ENCODE measurements at regions not wholly inside any gene's neighbourhood (a gene's known extent, or its start where the extent isn't known, plus 50 kb on each side); places are given as distances from the start of the nearest gene placed in this dataset.

DNA sequence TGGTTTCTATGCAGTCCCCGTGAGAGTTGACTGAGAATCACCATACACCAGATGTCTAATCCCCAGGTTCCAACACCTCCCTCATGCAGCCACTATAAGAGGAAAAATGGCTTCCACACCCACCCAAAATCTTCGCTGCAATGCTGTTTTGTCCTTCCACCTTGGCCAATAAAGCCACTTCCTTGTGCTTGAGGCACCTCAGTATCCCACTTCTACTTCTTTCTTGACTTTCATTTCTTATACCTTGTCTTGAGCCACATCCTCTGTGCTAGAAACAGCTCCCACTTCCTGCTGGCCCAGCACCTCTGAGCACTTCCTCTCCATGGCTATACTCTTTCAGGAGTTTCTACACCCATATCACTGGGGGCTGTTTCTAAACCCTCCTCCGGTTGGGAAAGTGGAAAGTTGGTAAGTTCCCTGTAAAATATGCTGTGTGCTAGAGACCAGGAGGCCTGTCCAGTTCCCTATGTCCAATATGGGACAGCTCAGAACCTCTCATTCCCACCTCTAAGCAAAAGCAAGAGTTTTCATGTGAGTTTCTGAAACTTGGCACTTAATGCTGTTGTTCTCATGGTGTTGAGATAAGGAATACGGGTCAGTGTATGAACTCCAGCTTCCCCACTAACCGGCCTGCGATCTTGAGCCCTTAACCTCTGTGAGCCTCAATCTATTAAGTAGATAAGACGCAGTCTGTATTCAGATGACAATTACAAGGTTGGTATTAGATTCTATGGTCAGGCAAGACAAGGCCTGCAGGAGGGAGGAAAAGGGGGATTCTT lies 209.1 kb upstream of the ID2 start:
- DNase-seq = no peak

DNA sequence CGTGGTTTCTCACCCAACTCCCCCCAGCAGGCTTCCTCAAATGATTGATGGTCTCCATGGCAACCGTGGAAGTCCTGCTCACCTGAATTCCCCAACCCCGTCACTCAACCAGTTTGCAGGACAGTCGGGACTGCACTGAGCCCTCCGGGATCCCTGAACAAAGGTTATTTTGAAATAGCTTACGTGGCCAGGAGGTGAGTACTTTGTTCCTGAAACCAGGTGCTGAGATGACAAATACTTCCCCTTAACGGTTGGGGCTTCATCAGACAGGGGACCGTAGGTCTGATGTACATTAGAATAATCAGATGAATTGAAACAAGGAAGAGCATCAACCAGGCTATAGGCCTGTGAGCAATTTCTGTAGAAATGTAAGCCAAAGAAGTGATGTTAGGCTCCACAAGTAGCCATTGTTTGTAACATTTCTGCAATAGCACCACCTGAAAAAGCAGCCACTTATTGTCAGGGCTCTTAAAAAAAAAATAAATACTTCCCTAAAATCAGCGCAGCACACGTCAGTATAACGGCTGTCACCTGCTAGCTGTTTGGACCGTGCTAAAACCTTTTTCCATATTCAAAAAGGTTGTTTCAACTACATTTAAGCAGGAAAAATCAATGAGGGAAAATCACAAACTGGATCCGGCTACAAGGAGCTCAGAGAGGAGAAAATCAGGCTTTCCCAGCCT lies 206.4 kb upstream of the ID2 start:
- DNase-seq = no peak

DNA sequence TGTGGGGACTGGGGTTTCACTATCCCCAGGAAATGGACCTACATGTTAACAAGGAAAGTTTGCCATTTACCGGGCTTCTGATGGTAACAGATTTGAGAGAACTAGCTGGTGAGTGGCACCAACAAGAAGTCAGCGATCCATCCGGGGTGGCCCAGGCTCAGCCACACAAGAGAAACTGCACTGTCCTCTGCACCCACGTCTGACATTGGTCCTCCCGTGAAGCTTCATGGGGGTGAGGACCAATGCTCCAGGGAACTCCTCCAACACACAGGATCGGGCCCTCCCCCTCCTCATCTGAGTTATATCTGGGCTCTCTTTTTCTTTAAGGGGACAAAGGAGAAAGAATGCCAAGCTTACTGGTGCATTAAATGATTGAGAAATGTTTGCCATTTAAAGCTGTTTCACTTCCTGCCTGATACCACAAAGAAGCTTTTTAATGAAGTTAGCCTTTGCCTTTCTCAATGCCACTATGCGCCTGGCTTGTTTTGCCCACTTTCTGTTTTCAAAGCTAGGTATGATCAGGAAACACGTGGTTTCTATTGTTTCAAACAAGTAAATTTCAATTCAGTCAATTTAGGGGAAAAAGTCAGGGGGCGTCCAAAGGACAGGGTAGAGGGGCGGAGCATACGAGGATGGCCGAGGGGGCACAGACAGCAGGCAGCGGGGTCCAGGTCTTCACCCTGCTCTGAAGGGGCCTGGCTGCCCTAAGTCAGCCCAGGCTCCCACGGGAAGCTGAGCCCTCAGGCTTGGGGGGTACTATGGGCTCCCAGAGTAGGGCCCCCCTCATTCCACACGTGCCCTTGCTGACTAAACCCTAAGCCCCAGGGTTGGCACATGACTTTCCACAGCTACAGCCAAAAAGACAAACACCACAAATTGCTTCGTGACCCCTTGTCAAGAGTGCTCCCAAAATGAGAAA lies 204.0 kb upstream of the ID2 start:
- no peak for DNase-seq

DNA sequence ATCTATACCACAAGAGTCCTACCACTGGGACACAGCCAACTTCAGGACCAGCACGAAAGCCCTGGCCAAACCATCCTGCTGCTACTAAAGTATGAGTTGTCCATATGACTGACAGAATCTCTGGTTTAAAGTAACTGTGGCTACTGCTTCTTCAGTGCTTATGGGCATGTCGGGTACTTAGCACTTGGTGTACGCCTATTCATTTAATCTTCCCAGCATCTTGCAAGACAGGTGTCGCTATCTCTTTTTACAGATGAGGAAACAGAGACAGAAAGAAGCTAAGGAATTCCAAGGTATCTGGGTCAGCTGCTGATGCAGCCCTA lies 203.4 kb upstream of the ID2 start:
- DNase-seq = no peak

DNA sequence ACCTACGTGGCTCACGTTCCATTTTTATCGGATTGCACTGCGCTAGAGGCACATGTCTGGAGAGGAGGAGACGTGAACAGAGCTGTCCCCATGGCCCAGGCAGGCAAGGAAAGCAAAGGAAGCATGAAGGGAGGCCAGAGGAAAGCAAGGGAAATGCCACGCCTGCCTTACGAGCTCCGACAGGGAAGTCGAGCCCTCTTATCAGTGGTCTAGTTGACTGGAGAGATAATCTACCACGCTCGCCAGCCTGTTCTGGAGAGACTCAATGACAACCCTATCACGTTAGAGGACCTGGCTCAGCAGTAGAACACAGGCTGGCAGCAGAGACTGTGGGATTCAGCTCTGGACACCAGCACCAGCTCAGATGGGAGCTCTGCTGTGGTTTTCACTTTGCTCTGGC lies 202.6 kb upstream of the ID2 start:
- DNase-seq = no peak

DNA sequence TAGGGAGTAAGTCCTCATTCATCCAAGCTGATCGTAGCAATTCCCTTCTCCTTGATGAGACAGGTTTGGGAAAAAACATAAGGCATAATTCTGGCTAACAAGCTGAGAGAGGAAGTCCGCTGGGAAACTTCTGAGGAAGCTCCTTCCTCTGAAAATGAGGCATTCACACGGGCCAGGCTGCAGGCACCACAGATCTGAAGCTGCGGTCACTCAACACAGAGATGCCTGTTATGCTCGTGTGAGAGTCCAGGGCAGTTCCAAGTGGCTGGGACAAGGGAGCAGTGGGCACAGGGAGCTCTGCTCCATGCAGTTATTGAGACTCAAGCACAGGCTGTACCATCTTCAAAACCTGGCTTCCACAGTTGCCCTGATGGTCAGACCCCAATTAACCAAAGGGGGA lies 200.9 kb upstream of the ID2 start:
- DNase-seq = no peak

DNA sequence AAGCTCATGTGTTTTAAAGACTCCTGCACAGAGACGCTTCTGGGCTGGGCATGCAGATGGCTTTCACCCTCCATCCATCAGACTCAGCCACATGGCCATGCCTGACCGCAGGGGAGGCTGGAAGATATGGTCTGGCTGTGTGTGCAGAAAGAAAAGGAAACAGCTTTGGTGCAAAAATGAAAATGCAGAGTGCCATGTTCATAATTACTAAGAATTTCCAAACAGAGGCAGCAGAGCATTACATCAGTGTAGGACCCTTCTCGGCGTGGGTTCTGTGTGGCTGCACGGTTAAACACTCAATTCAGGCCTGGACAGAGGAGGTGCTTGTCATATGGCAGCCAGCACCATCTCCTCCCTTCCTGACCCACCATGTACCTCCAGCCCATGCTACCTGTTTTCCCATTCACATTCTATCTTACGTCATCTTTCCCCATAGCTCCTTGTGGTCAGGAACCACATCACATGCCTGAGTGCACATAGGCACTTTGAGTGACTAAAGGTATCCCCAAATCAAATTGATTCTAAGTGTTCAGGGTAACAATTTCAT lies 200.3 kb upstream of the ID2 start:
- no peak for DNase-seq

DNA sequence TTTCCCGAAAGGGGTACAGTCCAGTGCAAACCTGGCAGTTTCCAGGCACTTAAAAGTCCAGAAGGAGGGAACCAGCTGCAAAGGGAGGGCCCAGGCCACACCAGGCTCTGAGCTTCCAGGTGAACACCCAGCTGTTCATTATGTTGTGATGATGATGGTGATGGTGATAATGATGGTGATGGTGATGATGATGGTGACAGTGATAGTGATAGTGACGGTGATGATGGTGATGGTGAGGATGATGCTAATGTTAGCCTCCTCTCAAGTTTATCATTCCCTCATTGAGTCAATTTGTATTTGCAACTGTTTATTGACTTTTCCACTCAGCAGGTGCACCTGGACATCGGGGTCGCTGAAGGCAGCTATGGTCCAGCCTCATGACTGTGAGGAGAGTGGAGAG lies 199.4 kb upstream of the ID2 start:
- DNase-seq = no peak

DNA sequence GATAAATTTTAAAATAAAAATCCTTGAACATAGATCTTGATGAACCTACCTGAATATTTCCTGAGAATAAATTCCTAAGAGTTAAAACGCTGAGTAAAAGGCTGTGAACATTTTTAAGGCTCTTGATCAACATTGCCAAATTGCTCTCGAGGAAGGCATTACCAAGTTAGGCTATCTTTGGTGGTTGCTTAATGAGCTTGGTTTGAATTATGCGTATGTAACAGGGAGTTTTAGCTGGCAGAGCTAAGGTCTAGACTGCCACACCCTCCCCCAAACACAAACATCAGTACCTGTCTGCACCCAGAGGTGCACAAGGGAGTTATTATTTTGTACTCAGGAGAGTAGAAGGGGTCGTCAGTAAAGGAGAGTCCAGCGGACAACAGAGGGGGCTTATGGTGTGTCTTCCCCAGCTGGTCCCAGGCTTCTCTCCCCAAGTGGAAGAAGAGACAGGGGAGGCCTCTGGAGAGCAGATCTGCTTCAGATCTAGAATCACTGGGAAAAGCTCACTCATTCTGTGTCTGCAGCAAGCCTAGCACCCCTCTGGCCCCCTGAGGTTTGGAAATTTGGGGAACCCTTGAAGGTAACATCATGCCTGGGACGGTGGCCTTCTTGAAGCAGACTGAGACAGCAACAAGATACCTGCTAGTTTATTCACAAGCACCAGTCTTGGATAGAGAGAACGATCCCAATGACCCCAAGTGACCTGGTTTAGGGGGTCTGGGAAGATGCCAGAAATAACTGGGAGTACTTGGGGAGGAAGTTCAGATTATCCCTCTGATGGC lies 197.2 kb upstream of the ID2 start:
- DNase-seq = no peak

DNA sequence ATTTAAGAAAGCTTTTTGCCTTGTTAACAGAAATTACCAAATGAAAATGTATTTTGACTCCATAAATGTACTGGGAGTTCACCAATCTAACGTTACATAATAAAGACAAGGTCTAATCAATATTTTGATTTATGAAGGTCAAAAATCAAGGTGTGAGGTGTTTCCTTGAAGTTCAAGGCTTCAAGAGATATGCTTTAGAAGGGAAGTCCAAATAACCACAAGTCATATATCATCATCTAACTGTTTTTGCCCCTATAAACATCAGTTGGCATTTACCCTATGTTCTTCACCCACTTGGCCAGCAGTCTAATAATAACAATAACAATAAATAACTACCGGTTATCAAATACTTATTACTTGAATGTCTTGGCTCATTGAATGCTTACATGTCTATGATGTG lies 196.1 kb upstream of the ID2 start:
- no peak for DNase-seq

DNA sequence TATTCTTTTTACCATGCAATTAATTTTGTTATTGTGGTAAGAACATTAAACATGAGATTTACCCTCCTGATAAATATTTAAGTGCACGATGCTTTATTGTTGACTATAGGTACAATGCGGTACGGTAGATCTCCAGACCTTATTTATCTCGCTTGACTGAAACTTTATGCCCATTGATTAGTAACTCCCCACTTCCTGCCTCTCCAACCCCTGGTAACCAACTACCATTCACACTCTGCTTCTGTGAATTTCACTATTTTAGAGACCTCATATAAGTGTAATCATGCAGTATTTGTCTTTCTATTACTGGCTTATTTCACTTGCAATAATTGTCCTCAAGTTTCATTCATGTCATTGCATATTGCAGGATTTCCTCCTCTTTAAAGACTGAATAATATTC lies 195.7 kb upstream of the ID2 start:
- no peak for DNase-seq

DNA sequence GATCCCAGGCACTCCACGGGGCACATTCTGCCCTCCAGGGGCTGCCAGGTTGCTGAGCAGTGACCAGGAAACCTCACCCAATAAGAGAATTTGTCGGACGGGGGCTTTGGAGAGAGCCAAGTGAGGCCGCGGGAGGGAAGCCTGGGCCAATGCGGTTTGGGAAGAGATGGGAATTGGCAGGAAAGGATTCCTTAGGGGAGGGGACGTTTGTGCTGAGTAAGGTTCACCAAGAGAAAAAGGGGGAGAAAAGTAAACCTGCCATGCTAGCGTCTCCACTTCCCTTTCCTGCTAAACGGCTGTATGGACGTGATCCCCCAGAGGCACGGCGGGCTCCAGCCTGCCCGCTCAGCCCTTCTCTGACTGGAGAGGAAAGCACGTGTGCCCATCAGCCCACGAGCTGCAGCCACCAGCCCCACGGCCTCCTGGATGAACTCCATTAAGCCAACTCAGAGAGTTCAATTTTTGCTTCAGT lies 194.4 kb upstream of the ID2 start:
- DNase-seq = no peak

DNA sequence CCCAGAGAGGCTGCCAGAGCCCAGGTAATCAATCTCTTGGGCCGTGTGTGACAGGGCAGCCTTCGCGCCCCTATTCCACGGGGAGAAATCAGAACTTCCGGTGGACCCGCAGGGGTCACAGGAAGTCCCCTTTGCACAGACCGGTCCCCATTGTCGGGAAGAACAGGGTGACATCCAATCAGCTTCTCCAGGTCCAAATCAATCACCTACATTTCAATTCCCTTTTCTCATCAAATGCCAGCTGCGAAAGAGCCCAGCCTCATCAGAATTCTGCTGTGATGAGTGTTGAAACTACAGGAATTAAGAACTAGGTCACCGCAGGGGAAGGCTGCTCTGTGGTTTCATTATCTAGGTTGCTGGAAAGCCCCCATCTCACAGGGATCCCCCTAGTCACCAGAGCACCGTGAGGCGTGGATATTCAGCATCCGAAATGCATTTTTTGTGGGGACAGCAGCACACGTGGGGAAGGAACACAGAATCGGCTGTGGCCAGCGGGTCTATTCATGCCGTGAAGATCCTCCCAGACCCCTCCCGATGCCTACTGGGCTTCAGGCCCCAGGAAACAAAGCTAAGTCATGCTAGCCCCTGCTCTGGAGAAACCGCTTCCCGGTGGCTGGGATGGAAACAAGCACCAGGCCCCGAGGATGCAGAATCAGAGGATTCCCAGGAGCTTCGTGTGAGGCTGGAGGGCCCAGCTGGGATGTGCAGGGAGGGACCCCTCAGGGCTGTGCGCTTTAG lies 193.7 kb upstream of the ID2 start:
- no peak for DNase-seq

DNA sequence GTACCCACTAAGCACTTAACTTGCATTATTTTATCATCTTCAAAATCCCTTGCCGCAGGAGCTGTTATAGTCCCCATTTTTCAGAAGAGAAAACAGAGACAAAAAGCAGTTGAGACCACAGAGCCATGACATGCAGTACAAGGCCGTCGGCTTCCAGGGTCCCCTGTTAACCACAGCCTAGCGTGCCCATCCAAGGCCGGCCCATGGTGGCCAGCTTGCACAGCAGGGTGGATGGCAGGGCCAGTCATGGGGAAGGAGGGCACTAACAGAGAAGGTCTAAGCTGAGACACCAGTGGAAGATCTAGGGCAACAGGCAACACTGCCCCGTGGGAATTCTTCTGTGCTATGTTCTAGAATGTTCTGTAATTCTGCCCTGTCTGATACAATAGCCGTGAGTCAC lies 192.6 kb upstream of the ID2 start:
- DNase-seq = no peak

DNA sequence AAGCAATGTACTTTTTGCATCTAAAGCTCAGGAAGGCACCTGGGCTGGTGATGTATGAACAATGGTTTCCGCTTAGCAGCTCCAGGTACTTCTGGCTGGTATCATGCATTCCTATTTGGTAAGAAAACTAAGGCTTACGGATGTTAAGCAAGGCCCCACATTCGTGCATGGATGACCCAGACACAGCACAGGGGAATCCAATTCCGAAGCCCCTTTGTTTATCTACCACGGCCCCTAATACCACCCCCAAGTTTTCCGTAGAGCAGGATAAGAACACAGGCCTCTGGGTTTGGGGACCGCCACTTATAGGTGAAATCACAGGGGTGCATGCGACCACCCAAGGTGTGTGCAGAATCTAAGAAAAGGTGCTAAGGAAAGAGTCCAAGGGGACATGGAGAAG lies 192.1 kb upstream of the ID2 start:
- no peak for DNase-seq

DNA sequence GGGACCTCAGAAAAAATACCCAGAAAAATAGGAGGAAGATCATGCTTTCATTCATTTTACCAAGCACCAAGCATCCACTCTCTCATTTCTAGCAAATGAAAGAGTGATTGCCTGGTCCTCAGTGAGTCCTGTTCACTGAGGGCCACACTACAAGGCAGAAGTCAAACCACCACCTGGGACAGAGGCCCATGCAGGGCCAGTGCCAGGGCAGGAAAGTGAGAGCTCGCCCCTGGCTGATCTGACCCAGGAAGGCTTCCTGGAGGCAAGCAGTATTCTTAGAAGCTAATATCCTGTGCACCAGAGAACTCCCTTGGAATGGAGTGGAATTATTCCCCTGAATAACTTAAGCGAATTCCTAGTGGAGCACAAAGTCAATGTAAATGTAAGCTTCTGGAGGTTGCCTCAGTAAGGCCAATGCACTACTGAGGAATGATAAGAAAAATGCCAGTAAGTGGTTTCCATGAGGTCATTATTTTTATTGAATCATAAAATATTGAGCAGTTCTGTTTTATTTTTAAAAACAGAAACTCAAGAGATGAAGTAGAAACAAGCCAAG lies 191.6 kb upstream of the ID2 start:
- no peak for DNase-seq

DNA sequence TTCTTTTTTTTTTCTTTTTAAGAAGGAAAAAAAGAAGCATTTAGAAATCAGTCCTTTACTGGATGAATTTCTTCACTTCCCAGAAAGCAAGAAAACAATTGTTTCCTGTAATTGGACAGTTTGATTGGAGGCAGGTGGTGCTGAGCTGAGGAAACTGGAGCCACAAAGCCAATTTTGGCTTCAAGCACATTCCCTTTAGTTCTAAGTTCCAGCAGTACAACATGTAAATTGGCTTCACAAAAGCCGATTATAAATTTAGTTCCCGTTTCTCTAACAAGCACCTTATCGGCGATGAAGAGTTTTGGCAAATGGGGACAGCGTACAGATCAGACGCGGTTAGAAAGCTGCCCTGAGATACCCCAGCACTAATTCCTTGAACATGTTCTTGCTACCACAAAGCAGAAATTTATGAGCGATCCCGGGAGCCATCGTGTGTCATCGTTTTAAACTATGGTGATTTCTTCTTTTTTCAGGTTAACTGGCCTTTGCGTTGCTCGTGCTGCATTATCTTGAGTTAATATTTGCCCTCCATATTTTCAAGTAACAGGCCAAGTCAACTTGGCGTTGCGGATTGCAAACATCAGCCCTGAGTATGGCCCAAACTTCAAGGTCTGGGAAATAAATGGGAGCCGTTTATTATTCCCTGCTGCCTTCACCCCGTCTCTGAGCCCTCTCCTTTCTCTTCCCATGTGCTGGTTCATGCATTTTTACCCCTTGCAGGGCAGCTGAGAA lies 190.4 kb upstream of the ID2 start:
- no peak for DNase-seq

DNA sequence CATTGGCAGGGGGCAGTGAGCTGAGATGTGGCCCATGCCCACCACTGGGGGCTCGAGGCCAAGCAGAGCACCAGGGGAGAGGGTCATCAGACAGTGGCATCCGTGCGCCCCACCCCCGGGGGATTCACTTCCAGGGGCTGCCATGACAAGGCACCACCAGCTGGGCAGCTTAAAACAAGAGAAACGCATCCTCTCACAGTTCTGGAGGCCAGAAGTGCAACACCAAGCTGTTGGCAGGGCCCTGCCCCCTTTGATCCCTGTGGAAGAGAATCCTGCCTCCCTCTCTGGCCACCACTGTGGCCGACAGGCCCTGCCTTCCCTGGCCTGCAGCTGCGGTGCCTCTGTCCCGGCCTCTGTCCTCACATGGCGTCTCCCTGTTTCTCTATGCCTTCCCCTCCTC lies 187.7 kb upstream of the ID2 start:
- DNase-seq = peak in 1 of 2 experiments; percentile 18

DNA sequence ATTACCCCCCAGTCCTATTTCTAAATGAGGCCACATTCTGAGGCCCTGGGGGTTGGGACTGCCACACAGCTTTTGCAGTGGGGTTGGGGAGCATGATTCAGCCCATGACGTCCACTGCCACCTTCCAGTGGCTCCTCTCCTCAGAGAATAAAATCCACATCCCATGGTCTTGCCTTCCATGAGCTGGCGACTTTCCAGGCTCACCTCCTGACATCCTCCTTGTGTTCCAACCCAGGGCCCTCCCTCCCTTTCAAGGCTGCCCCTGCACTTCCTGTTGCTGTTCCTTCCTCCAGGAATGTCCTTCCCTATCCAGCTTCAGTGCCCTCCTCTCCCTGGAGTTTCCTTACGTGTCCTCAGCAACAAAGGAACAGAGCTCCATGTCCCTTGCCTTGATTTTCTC lies 187.3 kb upstream of the ID2 start:
- DNase-seq = no peak

DNA sequence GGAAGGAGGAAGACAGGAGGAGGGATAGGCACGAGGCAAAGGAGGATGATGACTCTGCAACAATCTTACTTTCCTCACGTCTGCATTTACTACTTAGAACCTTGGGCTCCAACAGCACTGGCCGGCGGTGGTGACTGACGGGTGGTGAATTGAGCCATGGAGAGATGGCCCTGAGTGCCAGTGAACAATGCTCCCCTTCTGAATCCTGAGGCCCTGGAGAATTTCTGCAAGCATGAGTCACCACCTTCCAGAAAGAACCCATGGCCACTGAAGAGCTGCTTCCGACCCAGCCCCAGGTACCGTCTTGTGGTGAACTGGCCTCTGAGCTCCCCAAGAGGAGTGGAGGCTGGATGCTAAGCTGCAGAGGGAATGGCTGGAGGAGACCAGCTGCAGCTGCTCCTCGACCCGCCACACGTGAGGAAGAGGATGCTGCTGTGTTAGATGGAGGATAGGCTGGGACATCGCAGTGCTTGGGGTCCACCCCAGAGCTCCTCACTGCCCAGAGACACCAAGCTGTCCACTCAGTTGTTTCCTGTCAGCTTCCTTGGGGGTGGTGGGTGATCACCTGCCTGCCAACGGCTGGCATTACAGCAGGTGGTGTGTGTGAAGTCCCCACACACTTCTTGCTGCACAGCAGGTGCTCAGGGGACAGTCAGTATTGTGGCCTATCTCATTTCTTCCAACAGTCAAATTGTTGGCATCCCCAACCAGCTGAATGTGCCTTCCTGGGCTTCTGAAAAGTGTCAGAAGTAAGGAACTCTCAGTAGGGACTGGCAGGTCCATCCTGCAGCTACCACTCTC lies 186.5 kb upstream of the ID2 start:
- DNase-seq = no peak
